H1 (cell line): ENCODE measurements at regions not wholly inside any gene's neighbourhood (a gene's known extent, or its start where the extent isn't known, plus 50 kb on each side); places are given as distances from the start of the nearest gene placed in this dataset.

Experiments
- CTCF ChIA-PET: fragments of 300-600 bp; sonication (Branson Sonifier 250); formaldehyde crosslinking; loops from one replicate; lab custom pipeline; 2021; ENCODE audit not compliant: partially characterized antibody; lab: Charles Lee
- POLR2A ChIA-PET: fragments of 300-600 bp; sonication (Branson Sonifier 250); formaldehyde crosslinking; loops from one replicate; lab custom pipeline; 2021; ENCODE audit warnings: inconsistent platforms; ENCODE audit not compliant: partially characterized antibody; lab: Charles Lee
- DNase-seq, 2 experiments: peaks; one replicate each; pipeline versions ENCODE4 v3.0.0 to v3.0.0-alpha.2; 2010 to 2022; ENCODE audit warnings: low spot score in 2 of 2, low read depth in 1 of 2, mixed read lengths in 1 of 2
- FAIRE-seq: peaks from 2 replicates; lab custom pipeline; 2011; peaks lifted over from hg19 to GRCh38; lab: Jason Lieb, UNC
- H2AFZ ChIP-seq: 2 replicates; pipeline ENCODE4 v1.8.1; 2012; ENCODE audit warnings: low read length, inconsistent platforms
- H2AK5ac ChIP-seq: 2 replicates; pipeline ENCODE4 v1.6.1; 2013; ENCODE audit warnings: low read depth, low read length
- H2BK120ac ChIP-seq: replicated peaks from 2 replicates; pipeline ENCODE3; 2013; ENCODE audit warnings: low read depth, low read length, inconsistent platforms
- H2BK12ac ChIP-seq: 2 replicates; pipeline ENCODE4 v1.6.1; 2013; ENCODE audit warnings: low read depth, low read length
- H2BK15ac ChIP-seq: 2 replicates; pipeline ENCODE4 v1.6.1; 2013; ENCODE audit warnings: low read length
- H2BK20ac ChIP-seq: 2 replicates; pipeline ENCODE4 v1.6.1; 2013; ENCODE audit warnings: low read length
- H2BK5ac ChIP-seq: 2 replicates; pipeline ENCODE4 v1.6.1; 2013; ENCODE audit warnings: low read depth, low read length
- H3K14ac ChIP-seq: 2 replicates; pipeline ENCODE4 v1.6.1; 2013; ENCODE audit warnings: inconsistent platforms; ENCODE audit not compliant: insufficient read length
- H3K18ac ChIP-seq: 2 replicates; pipeline ENCODE4 v1.6.1; 2013; ENCODE audit warnings: low read length; ENCODE audit errors: extremely low read depth
- H3K23ac ChIP-seq: 2 replicates; pipeline ENCODE4 v1.6.1; 2013; ENCODE audit warnings: inconsistent platforms; ENCODE audit not compliant: insufficient read length
- H3K23me2 ChIP-seq: 2 replicates; pipeline ENCODE4 v1.6.1; 2013; ENCODE audit warnings: low read depth, low read length
- H3K27ac ChIP-seq: 2 replicates; pipeline ENCODE4 v1.6.1; 2011; ENCODE audit warnings: low read depth, low read length, inconsistent platforms
- H3K27me3 ChIP-seq, 4 experiments: replicated peaks in 1 of 4; 1 replicate in 1 of 4; 2 replicates in 3 of 4; pipeline versions ENCODE4 v1.6.1 to v1.8.1; 2011 to 2013; ENCODE audit warnings: low read length in 3 of 4, mild to moderate bottlenecking in 3 of 4, inconsistent platforms in 2 of 4, mixed read lengths in 2 of 4, moderate library complexity in 1 of 4; ENCODE audit not compliant: control insufficient read depth in 3 of 4, insufficient read depth in 3 of 4; ENCODE audit errors: extremely low read depth in 1 of 4
- H3K36me3 ChIP-seq, 4 experiments: 2 replicates each; pipeline versions ENCODE4 v1.6.1 to v1.8.1; 2011 to 2013; ENCODE audit warnings: mild to moderate bottlenecking in 4 of 4, low read length in 3 of 4, moderate library complexity in 2 of 4, control low read depth in 1 of 4, inconsistent platforms in 1 of 4; ENCODE audit not compliant: insufficient read depth in 4 of 4, control insufficient read depth in 2 of 4
- H3K4ac ChIP-seq: replicated peaks from 2 replicates; pipeline ENCODE3; 2013; ENCODE audit warnings: low read length, low read depth, mixed read lengths, inconsistent platforms; ENCODE audit not compliant: insufficient read length
- H3K4me1 ChIP-seq, 4 experiments: replicated peaks in 1 of 4; 1 replicate in 1 of 4; 2 replicates in 3 of 4; pipeline versions ENCODE4 v1.6.1 to v1.8.1; 2011 to 2013; ENCODE audit warnings: low read length in 3 of 4, inconsistent platforms in 2 of 4, mixed read lengths in 1 of 4; ENCODE audit not compliant: insufficient read depth in 4 of 4, control insufficient read depth in 3 of 4
- H3K4me2 ChIP-seq, 2 experiments: 2 replicates each; pipeline versions ENCODE4 v1.6.1 to v1.8.1; 2011 to 2013; ENCODE audit warnings: low read depth in 2 of 2, low read length in 2 of 2, control low read depth in 1 of 2, inconsistent platforms in 1 of 2, mild to moderate bottlenecking in 1 of 2; ENCODE audit not compliant: insufficient read depth in 1 of 2
- H3K4me3 ChIP-seq, 4 experiments: fragments of 200-600, 300-600 bp in 1 of 4; sonication (generic), shearing (Covaris generic), sonication (Bioruptor Twin) in 1 of 4; 2 replicates each; pipeline versions ENCODE4 v1.5.1 to v1.8.1; 2011 to 2016; ENCODE audit warnings: low read length in 4 of 4, low read depth in 3 of 4, control low read depth in 2 of 4, inconsistent platforms in 2 of 4, mild to moderate bottlenecking in 2 of 4, mixed read lengths in 1 of 4, moderate library complexity in 1 of 4; ENCODE audit not compliant: insufficient read depth in 2 of 4; ENCODE audit errors: extremely low read depth in 1 of 4
- H3K56ac ChIP-seq: replicated peaks from 2 replicates; pipeline ENCODE3; 2013; ENCODE audit warnings: low read depth, mild to moderate bottlenecking, mixed read lengths, low read length, inconsistent platforms; ENCODE audit not compliant: insufficient read length
- H3K79me1 ChIP-seq: 2 replicates; pipeline ENCODE4 v1.6.1; 2013; ENCODE audit warnings: low read depth, low read length, control low read depth
- H3K79me2 ChIP-seq, 2 experiments: 2 replicates each; pipeline versions ENCODE4 v1.6.1 to v1.8.1; 2012 to 2013; ENCODE audit warnings: low read length in 2 of 2, mild to moderate bottlenecking in 2 of 2, inconsistent platforms in 1 of 2; ENCODE audit not compliant: insufficient read depth in 2 of 2, control insufficient read depth in 1 of 2
- H3K9ac ChIP-seq, 4 experiments: replicated peaks in 1 of 4; 1 replicate in 1 of 4; 2 replicates in 3 of 4; pipeline versions ENCODE4 v1.6.1 to v1.8.1; 2011 to 2013; ENCODE audit warnings: low read depth in 3 of 4, low read length in 3 of 4, control low read depth in 2 of 4, mild to moderate bottlenecking in 2 of 4, moderate library complexity in 2 of 4, inconsistent platforms in 1 of 4; ENCODE audit errors: extremely low read depth in 1 of 4
- H3K9me3 ChIP-seq, 2 experiments: 2 replicates each; pipeline versions ENCODE4 v1.6.1 to v1.8.1; 2012 to 2013; ENCODE audit warnings: mild to moderate bottlenecking in 2 of 2, moderate library complexity in 2 of 2, control low read depth in 1 of 2, inconsistent platforms in 1 of 2, low read depth in 1 of 2, low read length in 1 of 2, mixed read lengths in 1 of 2; ENCODE audit not compliant: insufficient read depth in 2 of 2
- H4K20me1 ChIP-seq, 2 experiments: replicated peaks in 1 of 2; 2 replicates each; pipeline versions ENCODE3 to v1.8.1; 2011 to 2013; ENCODE audit warnings: inconsistent platforms in 2 of 2, low read length in 2 of 2, mild to moderate bottlenecking in 1 of 2; ENCODE audit not compliant: insufficient read depth in 2 of 2, control insufficient read depth in 1 of 2
- H4K5ac ChIP-seq: 2 replicates; pipeline ENCODE4 v1.6.1; 2013; ENCODE audit warnings: low read length, low read depth, mixed read lengths, inconsistent platforms; ENCODE audit not compliant: insufficient read length
- H4K8ac ChIP-seq: 2 replicates; pipeline ENCODE4 v1.8.0; 2013; ENCODE audit warnings: mild to moderate bottlenecking, moderate library complexity, low read length, inconsistent platforms; ENCODE audit not compliant: insufficient read depth; ENCODE audit errors: extremely low read depth
- H4K91ac ChIP-seq: replicated peaks from 2 replicates; pipeline ENCODE3; 2013; ENCODE audit warnings: low read length, mixed read lengths, inconsistent platforms; ENCODE audit not compliant: insufficient read length
- CEBPB ChIP-seq: IDR thresholded peaks from 2 replicates; pipeline ENCODE4 v1.6.1; 2012; ENCODE audit warnings: low read depth, low read length
- PHF8 ChIP-seq: fragments of 200-600 bp; sonication (generic); conservative IDR thresholded peaks from 2 replicates; pipeline ENCODE4 v1.7.1; 2012; ENCODE audit warnings: low read depth, mild to moderate bottlenecking, inconsistent platforms, low read length, moderate library complexity
- WGBS, 2 experiments: shearing (Covaris generic) in 1 of 2; methylation state at CpG; one replicate each; pipeline versions ENCODE4 v1.1.6 to v1.1.7; 2013 to 2015; ENCODE audit warnings: low lambda C conversion rate in 2 of 2, mixed read lengths in 2 of 2, inconsistent platforms in 1 of 2, low coverage in 1 of 2, missing lambda C conversion rate in 1 of 2; ENCODE audit not compliant: insufficient replicate concordance in 2 of 2, insufficient coverage in 1 of 2, insufficient read length in 1 of 2; ENCODE audit errors: extremely low coverage in 1 of 2, missing lambda C conversion rate in 1 of 2; 5-methylcytosine and 5-hydroxymethylcytosine counted together

DNA sequence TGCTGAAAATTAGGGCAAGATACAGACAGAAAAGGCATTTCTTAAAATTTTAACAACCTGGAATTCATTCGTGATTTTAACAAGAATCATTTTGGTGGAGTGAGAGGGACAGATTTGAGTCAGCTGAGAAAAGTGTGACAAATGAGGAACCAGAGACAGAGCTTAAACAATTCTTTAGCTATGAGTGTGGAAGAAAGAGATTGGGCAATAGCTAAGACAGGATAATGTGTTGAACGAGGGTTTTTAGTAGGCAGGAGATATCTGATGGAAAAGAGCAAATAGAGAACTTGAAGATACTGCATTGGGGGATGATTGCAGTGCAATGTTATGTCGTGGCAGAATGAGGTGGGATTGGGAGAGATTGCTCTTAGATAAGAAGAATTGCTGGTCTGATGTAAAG is 164.2 kb upstream of the SPRY1 start:
- Histone ChIP-seq H3K18ac (no peak overlapping the region), H3K4me3 (no peak overlapping the region), H2BK20ac (no peak overlapping the region), H4K91ac (no peak overlapping the region), H3K4me2 (no peak overlapping the region), H3K79me1 (no peaks in the 10 kb centered on the region), H3K27me3 (no peaks in the 10 kb centered on the region), H3K4ac (no peak overlapping the region), H2AK5ac (no peak overlapping the region; the same call in 1 of the 2 replicates), H2AFZ (no peak overlapping the region), H3K79me2 (no peaks in the 10 kb centered on the region), H3K4me1 (peaks cover 0 to 6% (median 4%) of the 10 kb centered on the region in 4 experiments; a peak in 4 of 7 replicates), H3K56ac (no peak overlapping the region), H4K5ac (no peak overlapping the region), H3K36me3 (no peaks in the 10 kb centered on the region), H3K27ac (no peak overlapping the region), H4K20me1 (no peaks in the 10 kb centered on the region), H3K9ac (no peak overlapping the region), H2BK12ac (no peak overlapping the region), H2BK5ac (no peak overlapping the region), H3K14ac (no peak overlapping the region), H2BK15ac (no peak overlapping the region), H3K23me2 (no peaks in the 10 kb centered on the region), H2BK120ac (no peak overlapping the region), H3K23ac (no peak overlapping the region), H3K9me3 (no peaks in the 10 kb centered on the region), H4K8ac (no peak overlapping the region)
- DNase-seq: no peak
- TF ChIP-seq CEBPB: peak; percentile 70; the same call in 1 of the 2 replicates
- no peak for TF ChIP-seq PHF8
- POLR2A ChIA-PET: no interaction called here
- CTCF ChIA-PET: no interaction called here
- no peak for FAIRE-seq
- 47% methylated on average over 3 of the region's 3 CpGs; no CpG with 5 or more reads in 1 of the 2 experiments for WGBS, 2 experiments
